OCI-LY1 (cell line): ENCODE measurements at regions not wholly inside any gene's neighbourhood (a gene's known extent, or its start where the extent isn't known, plus 50 kb on each side); places are given as distances from the start of the nearest gene placed in this dataset.

Experiments
- H2AFZ ChIP-seq: fragments of 200-600 bp; sonication (generic), shearing (Covaris generic); 2 replicates; pipeline ENCODE4 v1.6.0; 2014; ENCODE audit warnings: antibody characterized with exemption, mild to moderate bottlenecking, low read length
- H3F3A ChIP-seq: fragments of 200-600 bp; sonication (generic), shearing (Covaris generic); 2 replicates; pipeline ENCODE4 v1.6.0; 2014; ENCODE audit warnings: mild to moderate bottlenecking, antibody characterized with exemption, low read length, moderate library complexity; ENCODE audit not compliant: insufficient read depth
- H3K27ac ChIP-seq: fragments of 200-600 bp; sonication (generic); 2 replicates; pipeline ENCODE4 v1.5.1; 2014; ENCODE audit warnings: low read length, mixed run types, mild to moderate bottlenecking, low read depth; ENCODE audit not compliant: poor library complexity, severe bottlenecking
- H3K27me3 ChIP-seq: fragments of 200-600 bp; sonication (generic); 2 replicates; pipeline ENCODE4 v1.6.0; 2014; ENCODE audit warnings: antibody characterized with exemption, mild to moderate bottlenecking, low read length, moderate library complexity; ENCODE audit not compliant: insufficient read depth
- H3K36me3 ChIP-seq: fragments of 200-600 bp; sonication (generic); 2 replicates; pipeline ENCODE4 v1.6.1; 2014; ENCODE audit warnings: mild to moderate bottlenecking, antibody characterized with exemption, low read length, moderate library complexity, mixed read lengths; ENCODE audit not compliant: insufficient read depth
- H3K4me1 ChIP-seq: fragments of 200-600 bp; sonication (generic); 2 replicates; pipeline ENCODE4 v1.5.1; 2014; ENCODE audit warnings: mild to moderate bottlenecking, low read length, moderate library complexity; ENCODE audit not compliant: insufficient read depth, severe bottlenecking
- H3K4me2 ChIP-seq: fragments of 200-600 bp; sonication (generic), shearing (Covaris generic); 2 replicates; pipeline ENCODE4 v1.6.1; 2014; ENCODE audit warnings: low read length
- H3K4me3 ChIP-seq: fragments of 200-600 bp; sonication (generic); 2 replicates; pipeline ENCODE4 v1.5.1; 2014; ENCODE audit warnings: low read length, low read depth, mild to moderate bottlenecking, mixed read lengths; ENCODE audit not compliant: poor library complexity, severe bottlenecking
- H3K79me2 ChIP-seq: fragments of 200-600 bp; shearing (Covaris generic); 2 replicates; pipeline ENCODE4 v1.6.1; 2016; ENCODE audit warnings: mixed run types, low read length, mixed read lengths; ENCODE audit not compliant: insufficient read depth
- H3K9ac ChIP-seq: fragments of 200-600 bp; sonication (generic), shearing (Covaris generic); 2 replicates; pipeline ENCODE4 v1.6.1; 2014; ENCODE audit warnings: mild to moderate bottlenecking, low read length, mixed read lengths
- H3K9me2 ChIP-seq: fragments of 200-600 bp; sonication (generic), shearing (Covaris generic); 2 replicates; pipeline ENCODE4 v1.6.1; 2014; ENCODE audit warnings: low read depth, mild to moderate bottlenecking, low read length, mixed read lengths
- H3K9me3 ChIP-seq: fragments of 200-600 bp; shearing (Covaris generic); 2 replicates; pipeline ENCODE4 v1.6.1; 2014; ENCODE audit warnings: low read length, mixed read lengths
- H4K20me1 ChIP-seq: fragments of 200-600 bp; sonication (generic), shearing (Covaris generic); 2 replicates; pipeline ENCODE4 v1.6.0; 2016; ENCODE audit warnings: mild to moderate bottlenecking, low read length; ENCODE audit not compliant: insufficient read depth
- EZH2 ChIP-seq: fragments of 200-600 bp; sonication (generic), shearing (Covaris generic); IDR thresholded peaks from 2 replicates; pipeline ENCODE4 v1.8.0; 2017; ENCODE audit warnings: borderline replicate concordance, mixed run types, mild to moderate bottlenecking, antibody characterized with exemption, low read length, moderate library complexity, mixed read lengths
- TF ChIP-seq, protein P1 (sequence below): fragments of 200-600 bp; sonication (generic), shearing (Covaris generic); IDR thresholded peaks from 2 replicates; pipeline ENCODE4 v1.5.1; 2017; ENCODE audit warnings: mild to moderate bottlenecking, antibody characterized with exemption, low read length, moderate library complexity, mixed read lengths

DNA sequence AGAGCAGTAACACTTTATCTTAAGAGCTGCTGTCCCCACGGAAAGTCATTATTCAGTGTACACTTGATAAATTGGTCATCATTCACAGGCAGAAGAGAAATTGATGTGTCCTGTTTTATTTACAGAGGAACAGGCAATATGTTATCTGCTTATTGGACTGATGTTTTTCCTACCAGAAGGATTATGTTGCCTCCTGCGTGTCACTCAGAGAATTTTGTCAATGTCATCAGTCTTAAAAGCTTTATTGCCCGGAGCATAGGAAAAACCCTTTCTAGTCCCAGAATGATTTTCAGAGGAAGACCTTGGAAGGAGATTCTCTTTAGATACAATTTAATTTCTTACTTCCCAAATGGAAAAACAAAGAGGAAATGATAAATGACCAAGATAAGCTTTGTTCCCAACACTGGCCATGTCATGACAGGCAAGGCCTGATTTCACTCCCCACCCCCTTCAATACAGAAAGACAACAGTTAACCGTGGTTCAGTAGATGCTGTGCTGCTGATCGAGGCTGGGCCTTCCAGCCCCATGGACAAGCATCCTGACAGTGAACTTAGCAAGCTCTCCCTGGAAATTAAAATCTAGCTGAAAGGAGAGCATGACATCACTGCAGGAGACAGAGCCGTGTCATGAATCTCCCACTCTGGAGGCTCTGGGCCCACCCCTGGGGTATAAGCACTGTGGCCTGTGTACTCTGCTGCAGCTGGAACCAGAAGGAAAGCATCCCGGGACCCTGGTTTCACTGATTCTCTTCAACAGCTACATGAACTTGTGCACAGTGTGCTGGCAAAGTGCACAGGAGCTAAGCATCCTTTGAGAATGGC, 118.8 kb upstream of the LYZL2 start:
- Histone ChIP-seq H3K27me3 (0 out of 2 replicates have a peak, but pooled peaks cover 5% of the 10 kb centered on the region), H3K36me3 (no peaks in the 10 kb centered on the region), H2AFZ (no peak overlapping the region), H3K9ac (no peak overlapping the region), H3K4me2 (no peak overlapping the region), H3K4me1 (peaks cover 7% of the 10 kb centered on the region), H3K4me3 (no peak overlapping the region), H3K9me3 (no peaks in the 10 kb centered on the region), H4K20me1 (no peaks in the 10 kb centered on the region), H3K27ac (no peak overlapping the region), H3K79me2 (no peaks in the 10 kb centered on the region), H3F3A (no peaks in the 10 kb centered on the region), H3K9me2 (no peaks in the 10 kb centered on the region)
- TF ChIP-seq, protein P1, sequence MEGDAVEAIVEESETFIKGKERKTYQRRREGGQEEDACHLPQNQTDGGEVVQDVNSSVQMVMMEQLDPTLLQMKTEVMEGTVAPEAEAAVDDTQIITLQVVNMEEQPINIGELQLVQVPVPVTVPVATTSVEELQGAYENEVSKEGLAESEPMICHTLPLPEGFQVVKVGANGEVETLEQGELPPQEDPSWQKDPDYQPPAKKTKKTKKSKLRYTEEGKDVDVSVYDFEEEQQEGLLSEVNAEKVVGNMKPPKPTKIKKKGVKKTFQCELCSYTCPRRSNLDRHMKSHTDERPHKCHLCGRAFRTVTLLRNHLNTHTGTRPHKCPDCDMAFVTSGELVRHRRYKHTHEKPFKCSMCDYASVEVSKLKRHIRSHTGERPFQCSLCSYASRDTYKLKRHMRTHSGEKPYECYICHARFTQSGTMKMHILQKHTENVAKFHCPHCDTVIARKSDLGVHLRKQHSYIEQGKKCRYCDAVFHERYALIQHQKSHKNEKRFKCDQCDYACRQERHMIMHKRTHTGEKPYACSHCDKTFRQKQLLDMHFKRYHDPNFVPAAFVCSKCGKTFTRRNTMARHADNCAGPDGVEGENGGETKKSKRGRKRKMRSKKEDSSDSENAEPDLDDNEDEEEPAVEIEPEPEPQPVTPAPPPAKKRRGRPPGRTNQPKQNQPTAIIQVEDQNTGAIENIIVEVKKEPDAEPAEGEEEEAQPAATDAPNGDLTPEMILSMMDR = no peak
- no peak for TF ChIP-seq EZH2

DNA sequence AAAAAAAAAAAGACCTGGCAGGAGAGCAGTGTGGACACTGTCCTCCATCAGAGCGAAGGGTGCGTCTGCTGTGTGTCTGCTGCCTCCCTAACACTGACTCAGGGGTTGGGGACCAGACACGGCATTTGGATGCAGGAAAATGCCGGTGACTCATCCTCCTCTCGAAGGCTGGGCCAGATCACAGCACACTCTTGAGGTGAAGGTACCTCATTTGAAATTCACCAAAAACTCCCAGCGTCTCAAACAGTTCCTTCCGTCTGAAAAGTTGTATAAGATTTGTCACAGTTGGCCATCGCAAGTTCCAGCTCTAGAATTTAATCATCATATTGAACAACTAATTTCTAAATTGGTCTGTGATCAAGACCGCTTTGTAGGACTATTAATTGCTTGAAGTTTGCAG, 118.1 kb upstream of the LYZL2 start:
- Histone ChIP-seq H3K36me3 (no peaks in the 10 kb centered on the region), H3K79me2 (no peaks in the 10 kb centered on the region), H3K4me2 (no peak overlapping the region), H4K20me1 (no peaks in the 10 kb centered on the region), H3K9me2 (no peaks in the 10 kb centered on the region), H3K27ac (no peak overlapping the region), H3K27me3 (0 out of 2 replicates have a peak, but pooled peaks cover 5% of the 10 kb centered on the region), H3K9ac (no peak overlapping the region), H2AFZ (no peak overlapping the region), H3K4me3 (no peak overlapping the region), H3K9me3 (no peaks in the 10 kb centered on the region), H3K4me1 (peaks cover 7% of the 10 kb centered on the region), H3F3A (no peaks in the 10 kb centered on the region)
- TF ChIP-seq EZH2 = no peak
- TF ChIP-seq, protein P1 = no peak

DNA sequence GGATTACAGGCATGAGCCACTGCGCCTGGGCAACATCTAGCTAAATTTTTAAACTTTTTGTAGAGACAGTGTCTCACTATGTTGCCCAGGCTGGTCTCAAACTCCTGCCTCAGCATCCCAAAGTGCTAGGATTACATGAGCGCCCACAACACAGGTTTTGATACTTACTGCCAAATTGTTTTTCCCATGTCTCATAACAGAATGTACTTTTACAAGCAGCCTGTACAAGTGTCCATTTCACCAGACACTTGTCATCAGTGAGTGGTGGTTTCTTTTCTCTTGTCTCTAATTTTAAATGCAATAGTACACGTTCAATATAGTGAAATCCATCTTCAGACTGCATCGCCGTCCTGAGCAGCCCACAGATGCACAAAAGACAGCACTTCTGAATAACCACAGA, 116.4 kb upstream of the LYZL2 start:
- Histone ChIP-seq H3K36me3 (no peaks in the 10 kb centered on the region), H2AFZ (no peak overlapping the region), H4K20me1 (no peaks in the 10 kb centered on the region), H3K27ac (no peak overlapping the region), H3F3A (no peaks in the 10 kb centered on the region), H3K9me3 (no peaks in the 10 kb centered on the region), H3K4me1 (no peaks in the 10 kb centered on the region), H3K79me2 (no peaks in the 10 kb centered on the region), H3K27me3 (0 out of 2 replicates have a peak, but pooled peaks cover 5% of the 10 kb centered on the region), H3K4me2 (no peak overlapping the region), H3K9ac (no peak overlapping the region), H3K9me2 (no peaks in the 10 kb centered on the region), H3K4me3 (no peak overlapping the region)
- TF ChIP-seq EZH2 = no peak
- TF ChIP-seq, protein P1 = no peak
